NCI-H2227 (cell line): ENCODE measurements at regions not wholly inside any gene's neighbourhood (a gene's known extent, or its start where the extent isn't known, plus 50 kb on each side); places are given as distances from the start of the nearest gene placed in this dataset.

Source experiments
- DNase-seq: peaks from one replicate; lab custom pipeline; 2025; ENCODE audit not compliant: unreplicated experiment; lab: John Stamatoyannopoulos, UW

DNA sequence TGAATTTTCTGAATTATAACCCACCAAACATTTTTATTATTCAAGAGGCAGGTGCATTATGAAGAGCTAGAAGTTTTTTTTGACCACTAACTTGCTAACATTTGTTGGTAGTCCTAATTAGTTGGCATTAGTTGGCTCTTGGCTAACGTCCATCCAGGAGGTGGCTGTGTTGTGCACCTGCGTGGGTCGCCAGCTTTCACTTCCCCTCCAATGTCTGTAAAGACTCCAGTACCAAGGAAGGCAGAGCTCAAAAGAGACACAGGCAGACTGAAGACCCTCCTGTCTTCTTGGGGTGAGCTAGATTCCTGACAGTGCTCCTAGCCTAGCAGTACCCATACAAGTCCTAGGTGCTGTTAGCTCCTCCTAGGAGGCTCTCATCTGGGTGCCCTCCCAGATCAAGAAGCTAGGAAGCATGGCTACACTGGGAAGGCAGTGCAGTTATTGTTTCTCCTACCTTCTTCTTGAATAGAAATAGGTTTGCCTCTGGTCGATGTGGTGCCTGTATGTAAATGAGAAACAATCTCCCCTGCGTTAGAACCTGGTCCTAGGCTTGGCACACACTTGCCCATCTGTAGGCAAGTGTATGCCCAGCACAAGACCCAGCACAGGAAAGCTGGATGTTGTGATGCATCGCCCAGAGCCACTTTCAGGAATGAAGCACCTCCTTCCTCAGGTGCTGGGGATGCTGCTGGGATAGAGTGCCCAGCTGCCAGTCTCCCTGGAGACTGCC, 190.9 kb downstream of the ICE1 start:
- DNase-seq, result no peak

DNA sequence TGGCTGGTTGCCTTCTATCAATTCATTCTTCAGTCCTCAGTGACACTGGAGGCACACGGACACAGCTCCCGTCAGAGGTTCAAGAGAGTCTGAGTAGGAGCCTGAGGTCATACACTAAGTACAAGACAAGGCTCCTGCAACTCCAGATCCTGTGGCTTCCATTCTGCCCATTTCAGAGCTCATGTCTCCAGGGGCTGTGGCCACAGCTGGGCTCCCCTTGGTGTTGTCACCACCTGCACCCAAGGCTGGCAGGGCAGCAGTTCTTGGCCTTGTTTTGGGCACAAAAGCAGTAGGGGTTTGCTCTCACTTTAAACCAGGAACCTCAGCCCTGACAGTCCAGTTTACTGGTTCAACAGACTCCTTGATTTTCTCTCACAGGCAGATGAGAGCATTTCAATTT, 189.6 kb downstream of the ICE1 start:
- DNase-seq, result no peak

DNA sequence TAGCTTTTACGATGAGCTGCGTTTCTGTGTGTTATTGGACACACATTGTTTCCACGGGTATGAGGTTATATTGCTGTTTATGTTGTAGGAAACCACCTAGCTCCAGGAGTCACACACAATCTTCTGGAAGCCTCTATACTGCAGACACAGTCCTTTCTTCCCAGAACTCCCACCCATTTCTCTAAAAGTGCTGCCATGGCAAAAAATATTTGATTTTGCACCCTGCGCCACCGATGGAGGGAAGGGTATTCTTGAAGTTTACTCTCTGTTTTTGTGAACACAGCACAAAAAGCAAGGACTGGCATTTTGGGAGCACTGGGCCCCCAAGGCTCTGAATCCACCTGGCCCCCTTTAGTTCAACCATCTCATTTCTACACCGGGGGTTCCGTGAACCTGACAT, 187.5 kb downstream of the ICE1 start:
- no peak for DNase-seq

DNA sequence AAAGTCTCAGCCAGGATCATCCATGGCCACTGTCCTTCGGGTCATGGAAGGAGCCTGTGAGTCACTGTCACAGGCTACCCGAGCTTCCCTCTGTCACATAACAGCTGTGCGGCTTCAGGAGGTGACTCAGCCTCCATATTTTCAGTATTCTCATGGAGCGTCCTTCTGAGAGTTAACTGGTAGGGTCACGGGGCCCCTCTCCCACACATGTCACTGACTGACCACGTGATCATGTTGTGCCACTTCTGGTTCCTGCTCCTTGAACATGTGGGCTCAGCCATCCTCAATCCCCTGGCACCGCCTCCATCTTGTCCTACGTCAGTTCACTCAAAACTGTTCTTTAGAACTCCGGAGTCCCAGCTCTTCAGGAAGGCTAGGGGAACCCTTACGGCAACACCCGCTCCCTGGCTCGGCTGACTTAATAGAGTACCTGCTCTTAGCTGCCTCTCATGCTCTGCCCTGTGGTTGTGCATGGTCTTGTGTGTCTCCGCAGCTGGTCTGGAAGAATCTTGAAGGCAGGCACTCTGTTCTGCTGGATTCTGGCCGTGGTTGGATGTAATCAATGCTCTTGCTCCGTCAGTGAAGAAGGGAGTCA, 182.8 kb downstream of the ICE1 start:
- no peak for DNase-seq

DNA sequence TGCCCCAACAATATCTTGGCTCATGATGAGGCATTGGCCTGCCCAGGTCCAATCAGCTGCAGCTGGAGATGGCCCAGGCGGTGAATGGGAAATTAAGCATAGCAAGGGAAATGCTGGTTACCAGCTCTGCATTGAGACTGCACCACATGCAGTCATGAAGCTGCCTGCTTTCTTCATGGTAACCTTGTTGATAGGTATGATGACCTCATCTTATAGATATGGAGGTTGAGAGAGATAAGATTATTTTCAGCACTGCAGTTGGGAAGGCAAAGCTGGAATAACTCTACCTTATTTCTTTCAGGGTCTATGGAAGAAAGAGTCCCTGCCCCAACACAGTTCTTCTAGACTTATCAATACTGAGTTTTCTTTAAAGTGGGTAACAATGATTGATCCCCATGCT, 180.1 kb downstream of the ICE1 start:
- no peak for DNase-seq

DNA sequence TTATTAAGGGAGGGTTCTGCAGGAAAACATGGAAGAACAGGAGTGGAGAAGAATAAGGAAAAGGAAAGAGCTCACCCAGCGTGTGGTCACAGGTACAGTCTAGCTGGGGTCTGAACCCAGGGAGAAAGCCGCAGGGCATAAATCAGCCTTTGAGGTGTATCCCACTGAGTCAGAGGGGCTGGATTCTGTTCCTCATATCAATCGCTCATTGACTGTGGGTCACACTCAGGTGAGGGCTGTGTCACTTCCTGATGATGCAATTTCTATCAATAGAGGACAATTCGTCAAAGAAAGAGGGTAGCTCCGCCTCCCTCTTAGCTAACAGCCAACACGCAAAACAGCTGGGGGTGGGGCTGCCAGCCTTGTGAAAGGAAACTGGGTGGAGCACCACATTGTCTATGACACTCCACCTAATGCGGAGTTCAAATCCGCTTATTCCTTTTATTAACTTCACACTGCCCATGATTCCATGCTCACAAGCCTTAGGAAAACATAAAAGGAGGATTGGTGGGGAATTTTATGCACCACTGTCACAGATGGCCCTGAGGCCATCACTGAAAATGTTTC, 176.2 kb downstream of the ICE1 start:
- no peak for DNase-seq

DNA sequence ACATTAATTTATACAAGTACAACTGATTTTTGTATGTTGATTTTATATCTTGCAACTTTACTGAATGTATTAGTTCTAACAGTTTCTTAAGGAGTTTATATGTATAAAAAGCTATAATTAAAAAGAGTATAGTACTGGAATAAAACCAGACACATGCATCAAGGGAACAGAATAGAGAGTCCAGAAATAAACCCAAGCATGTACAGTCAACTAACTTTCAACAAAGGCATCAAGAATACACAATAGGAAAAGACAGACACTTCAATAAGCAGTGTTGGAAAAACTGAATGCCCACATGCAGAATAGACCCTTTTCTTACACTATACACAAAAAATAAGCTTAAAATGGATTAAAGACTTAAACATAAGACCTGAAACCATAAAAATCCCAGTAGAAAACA, 170.9 kb downstream of the ICE1 start:
- DNase-seq, result no peak

DNA sequence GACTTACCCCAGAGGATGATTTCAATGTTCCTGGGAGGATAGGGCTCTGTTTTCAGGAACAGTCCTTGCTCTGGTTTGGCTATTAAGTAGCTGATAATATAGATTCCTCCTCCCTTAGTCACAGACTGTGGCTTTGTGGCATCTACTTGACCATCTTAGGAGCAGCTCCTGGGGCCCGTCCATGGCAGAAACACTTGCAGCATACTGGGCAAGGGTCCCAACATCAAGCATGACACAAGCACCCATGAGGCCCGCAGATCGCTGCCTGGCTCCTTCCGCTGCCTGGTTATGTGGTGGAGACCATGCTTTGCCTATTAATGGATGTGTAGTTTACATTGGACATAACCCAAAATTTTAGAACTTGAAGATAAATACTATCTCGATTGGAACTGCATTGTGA, 170.1 kb downstream of the ICE1 start:
- DNase-seq, result no peak

DNA sequence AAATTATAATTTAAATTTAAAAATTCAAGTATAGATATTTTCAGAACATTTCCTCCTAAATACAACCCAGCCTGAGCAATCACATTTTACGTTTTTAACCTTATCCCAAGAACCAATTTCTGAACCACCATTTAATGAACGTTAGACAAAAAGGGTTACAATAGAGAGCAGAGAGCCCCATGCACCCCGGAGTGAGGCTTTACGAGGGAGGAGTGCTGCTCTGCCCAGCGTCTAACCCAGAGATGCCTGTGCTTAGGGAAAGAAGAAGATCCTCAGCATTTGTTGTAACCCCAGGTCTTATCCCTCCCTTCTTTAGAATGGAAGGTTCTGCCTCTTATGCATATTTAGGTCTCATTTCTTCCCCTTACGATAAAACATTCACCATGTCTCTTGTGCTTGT, 169.1 kb downstream of the ICE1 start:
- no peak for DNase-seq

DNA sequence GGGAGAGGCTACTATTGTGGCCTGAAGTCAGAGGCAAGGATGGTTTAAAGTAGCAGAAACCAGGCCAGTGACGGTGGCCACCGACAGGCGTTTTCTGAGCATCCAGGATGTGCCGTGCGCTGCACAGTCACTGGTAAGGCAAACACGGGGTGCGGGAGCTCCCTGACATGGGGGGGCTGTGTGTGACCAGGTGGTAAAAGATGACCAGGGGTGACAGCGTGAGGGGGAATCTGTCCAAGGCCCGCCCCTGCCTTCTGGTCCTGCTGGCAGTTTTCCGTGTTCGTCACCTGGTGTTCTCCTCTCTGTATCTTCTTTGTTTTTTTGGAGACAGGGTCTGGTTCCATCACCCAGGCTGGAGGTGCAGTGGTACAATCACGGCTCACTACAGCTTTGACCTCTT, 167.4 kb downstream of the ICE1 start:
- DNase-seq, result no peak

DNA sequence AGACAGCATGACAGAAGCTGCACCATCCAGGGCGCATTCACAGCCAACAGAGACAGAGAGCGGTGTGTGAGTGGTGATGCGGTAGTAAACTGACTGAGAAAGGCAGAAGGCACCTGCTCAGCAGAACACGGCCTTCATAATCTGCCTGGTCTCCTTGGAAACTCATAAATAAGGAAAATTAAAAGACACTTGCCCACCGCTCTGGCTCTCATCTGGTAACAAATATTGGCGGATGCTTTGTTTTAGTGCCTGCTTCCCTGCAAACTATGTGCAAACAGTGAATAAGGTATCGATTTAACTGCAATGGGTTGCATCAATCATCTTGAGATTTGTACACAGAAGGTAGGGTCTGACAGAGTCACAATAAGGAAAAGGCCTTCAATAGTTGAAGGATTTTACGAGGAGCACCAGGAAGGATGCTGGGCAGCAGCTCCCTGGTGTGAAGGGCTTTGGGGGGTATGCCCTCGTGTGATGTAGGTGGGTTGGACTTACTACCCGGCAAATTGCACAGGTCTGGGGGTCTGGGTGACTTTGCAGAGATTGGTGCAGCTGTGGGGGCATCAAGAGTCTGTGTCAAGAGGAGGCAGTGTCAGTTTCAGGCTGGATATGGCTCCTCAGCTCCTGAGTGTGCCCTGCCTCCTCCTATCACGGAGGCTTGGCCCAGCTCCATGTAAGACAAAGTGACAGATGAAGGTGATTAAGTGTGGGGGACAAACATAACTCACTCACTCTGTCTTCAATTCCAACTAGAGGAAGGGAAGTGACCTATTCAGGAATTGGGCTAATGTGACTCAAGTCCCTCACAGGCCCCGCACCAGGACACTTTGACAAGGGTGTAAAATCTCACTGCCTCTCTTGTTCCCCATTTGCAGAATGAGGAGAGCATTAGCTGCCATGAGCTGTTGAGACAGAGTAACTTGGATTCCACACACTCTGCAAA, 166.7 kb downstream of the ICE1 start:
- DNase-seq, result no peak

DNA sequence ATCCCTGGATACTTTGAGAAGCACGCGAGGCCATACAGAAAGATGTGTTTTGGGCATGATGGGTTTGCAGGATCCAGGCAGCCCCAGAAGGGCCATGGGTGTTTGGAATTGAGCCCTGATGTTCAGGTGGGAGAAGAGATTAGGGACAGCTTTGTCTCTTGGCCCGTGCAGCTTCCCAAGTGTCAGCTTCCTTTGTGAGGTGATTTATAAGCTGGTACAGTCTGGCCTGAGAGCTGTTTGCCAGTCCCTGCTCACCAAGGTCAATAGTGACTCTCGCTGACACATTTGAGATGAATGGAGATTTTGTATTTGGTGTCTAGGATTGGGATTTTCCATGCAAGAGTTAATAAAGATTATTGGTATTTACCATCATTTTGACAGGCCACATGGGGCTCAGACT, 165.9 kb downstream of the ICE1 start:
- DNase-seq, result no peak

DNA sequence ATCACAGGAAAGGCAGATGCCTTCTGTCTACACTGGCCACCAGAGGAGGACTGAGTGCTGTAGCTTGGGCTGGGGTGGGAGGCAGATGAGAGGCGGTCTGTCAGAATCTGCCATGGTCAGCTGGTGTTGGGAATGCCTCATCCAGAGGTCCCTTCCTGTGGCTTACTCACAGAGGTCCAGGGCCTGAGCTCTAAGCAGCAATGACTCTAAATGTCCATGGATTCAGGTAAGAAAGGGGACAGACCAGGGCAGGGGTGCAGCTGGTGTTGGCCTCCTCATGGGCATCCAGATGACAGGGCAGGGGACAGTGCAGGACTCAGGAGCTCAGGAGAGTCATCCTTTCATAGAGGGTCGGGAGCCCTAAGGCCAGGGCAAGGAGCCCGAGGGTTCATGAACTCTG, 165.0 kb downstream of the ICE1 start:
- no peak for DNase-seq

DNA sequence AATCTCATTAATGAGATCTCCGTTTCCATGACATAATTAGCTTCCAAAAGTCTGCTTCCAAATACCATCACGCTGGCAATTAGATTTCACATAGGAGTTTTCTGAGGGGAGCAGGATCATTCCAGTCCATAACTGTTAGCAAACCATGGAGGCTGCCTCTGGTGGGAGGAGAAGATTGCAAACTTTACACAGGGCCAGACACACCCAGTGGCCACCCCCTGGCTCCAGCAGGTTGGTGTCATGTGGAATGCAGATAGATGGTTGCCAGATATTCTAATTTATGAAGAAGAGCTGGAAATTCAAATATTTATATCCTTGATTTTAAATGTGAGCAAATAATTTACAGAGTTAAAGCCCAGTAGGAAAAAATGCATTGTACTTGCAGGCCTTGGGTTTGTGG, 164.2 kb downstream of the ICE1 start:
- DNase-seq, result no peak

DNA sequence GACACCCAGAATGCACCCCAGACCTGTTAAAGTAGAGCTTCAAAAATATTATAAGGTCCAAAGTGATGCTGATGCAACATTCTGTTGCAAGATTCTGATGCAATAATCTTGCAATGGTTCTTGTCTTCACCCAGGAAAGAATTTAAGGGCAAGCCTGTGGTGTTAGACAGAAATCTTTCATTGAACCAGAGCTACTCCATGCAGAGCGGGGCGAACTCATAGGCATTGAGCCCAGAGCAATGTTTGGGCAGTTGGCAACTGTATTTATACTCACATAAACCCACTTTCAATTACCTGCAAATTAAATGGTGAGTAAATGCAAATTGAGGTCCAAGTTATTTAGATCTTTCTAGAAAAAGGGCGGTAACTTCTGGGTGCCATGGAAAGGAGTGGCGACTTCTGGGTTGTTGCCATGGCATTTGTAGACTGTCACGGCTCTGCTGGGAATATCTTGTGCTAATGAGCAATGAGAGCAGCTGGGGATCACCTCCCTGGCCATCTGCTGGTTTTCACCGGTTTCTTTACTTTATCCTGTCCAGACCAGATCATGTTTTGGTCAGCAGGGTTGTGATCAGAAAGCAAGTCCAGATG, 163.4 kb downstream of the ICE1 start:
- no peak for DNase-seq

DNA sequence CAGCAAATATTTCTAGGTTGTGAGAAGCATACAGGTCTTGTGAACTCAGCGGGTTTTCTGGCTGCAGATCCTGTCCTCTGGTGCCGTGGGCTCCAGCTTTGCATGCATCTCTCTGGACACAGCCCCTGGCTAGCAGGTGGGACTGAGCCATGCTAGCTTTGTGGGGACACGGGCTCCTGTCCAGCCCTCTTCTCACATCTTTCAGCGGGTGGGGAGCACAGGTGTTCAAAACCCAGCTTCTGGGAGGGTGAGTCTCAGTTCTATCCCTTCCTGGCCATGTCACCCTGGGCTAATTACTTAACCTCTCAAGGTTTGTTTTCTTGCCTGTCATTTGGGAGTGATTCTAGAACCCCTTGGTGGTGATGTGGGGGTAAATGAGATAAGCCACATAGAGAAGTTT, 162.3 kb downstream of the ICE1 start:
- no peak for DNase-seq

DNA sequence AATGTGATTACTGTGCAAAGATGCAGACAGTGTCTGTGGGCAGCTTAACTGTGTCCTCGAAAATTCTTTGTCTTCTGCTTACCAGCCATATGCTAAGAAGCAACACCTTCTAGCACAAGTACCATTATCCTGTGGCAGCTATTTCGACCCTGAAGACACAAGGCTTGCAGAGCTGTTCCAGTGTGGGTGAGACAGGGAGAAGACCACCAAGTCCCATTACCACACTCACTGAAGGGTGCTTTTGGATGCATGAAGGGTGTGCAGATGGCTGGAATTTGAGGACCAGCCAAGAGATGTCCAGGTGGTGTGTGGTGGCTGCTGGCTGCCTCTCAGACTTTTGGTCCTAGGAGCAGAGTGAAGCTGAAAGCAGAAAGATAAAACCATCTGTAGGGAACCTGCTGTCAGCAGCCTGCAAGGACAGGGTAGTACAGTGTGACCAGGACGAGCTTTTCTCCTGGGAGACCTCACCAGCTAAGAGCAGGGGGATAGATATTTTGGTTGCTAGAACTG, 161.8 kb downstream of the ICE1 start:
- DNase-seq, result no peak

DNA sequence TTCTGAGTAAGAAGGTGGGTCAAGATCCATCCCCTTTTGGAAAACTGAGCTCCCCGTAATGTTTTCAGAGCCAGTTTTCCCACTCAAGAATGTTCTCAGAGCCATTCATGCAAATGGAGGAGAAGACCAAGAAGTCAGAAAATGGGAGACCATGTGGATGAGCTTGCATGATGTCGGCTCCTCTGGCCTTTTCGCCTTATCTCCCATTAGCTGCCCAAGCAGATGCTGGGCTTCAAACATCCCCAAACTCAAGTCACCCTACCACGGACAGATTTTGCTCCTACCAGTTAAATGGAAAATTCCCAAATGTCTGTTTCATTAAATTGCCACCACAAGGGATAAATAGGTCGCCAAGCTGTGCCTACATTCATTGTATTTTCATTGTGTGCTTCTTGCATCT, 161.4 kb downstream of the ICE1 start:
- no peak for DNase-seq

DNA sequence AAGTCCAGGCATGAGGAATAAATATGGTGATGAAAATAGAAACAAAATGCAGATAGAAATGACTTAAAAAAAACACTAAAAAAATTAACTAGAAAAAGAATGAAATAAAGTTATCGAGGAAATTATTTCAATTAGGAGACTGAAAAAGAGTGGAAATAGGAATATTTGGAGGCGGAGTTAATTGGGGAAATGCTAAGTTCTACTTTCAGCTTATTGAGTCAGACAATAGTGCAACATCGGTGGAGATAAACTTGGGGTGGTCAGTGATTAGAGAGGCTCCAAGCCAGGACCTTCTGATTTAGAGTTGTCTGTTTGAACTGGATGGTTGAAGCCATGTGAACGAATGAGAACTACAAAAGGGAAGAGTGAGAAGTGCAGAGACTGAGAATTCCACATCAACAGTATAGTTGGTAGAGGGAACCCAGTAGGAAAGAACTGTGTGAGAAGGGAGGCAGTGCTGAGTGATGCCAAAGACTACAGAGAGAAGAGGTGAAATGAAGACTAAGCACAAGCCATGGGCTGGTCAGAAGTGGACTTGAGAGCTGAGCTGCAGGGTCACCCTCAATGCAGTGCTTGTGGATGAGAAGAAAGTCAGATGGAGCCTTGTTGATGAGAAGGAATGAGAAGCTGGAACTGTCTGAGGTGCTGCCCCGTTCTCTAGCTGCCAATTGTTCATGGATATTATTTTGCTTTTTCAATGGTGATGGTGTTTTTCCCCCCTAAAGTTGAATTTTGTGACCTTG, 160.7 kb downstream of the ICE1 start:
- DNase-seq, result no peak

DNA sequence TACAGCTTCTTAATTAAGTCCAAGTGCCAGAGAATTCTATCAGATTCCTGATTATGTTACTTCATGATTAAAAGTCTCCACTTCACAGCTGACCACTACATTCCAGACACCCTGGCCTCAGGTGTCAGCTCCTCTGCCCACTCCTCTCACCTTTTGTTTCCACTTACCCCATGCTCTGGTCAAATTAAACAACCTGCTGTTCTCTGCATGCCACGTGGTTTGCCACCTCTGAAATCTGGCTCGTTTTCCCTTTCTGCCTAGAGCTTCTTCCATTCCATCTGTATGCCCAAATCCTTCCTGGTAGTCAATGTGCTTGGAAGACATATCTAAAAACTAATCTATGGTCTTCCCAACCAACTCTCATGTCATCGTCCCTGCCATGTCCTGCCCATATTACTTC, 158.6 kb downstream of the ICE1 start:
- DNase-seq, result no peak
